GM21825 (cell line): ENCODE measurements at regions not wholly inside any gene's neighbourhood (a gene's known extent, or its start where the extent isn't known, plus 50 kb on each side); places are given as distances from the start of the nearest gene placed in this dataset.

Experiments used
- ATAC-seq: cut with Tn5 transposase; IDR thresholded peaks from one replicate; pipeline ENCODE4 v1.9.1; 2021; ENCODE audit warnings: mild to moderate bottlenecking, moderate library complexity; ENCODE audit not compliant: unreplicated experiment

GRCh38 chr2:15763822-15764682 lies 172.4 kb downstream of the DDX1 start:
- ATAC-seq = no peak

- ATAC-seq = no peak
Measured at GRCh38 chr2:15764683-15765011, 173.0 kb downstream of the DDX1 start.

- ATAC-seq = no peak
Measured at GRCh38 chr2:15765211-15765610, 173.5 kb downstream of the DDX1 start.

GRCh38 chr2:15765686-15766302 lies 174.1 kb downstream of the DDX1 start:
- ATAC-seq = no peak

- ATAC-seq = no peak
Measured at GRCh38 chr2:15766303-15766861, 174.0 kb upstream of the MYCN start.

- ATAC-seq = no peak
Measured at GRCh38 chr2:15766911-15767597, 173.3 kb upstream of the MYCN start.

- ATAC-seq = no peak
Measured at GRCh38 chr2:15767679-15768078, 172.7 kb upstream of the MYCN start.

- no peak for ATAC-seq
Measured at GRCh38 chr2:15768142-15768541, 172.2 kb upstream of the MYCN start.

DNA sequence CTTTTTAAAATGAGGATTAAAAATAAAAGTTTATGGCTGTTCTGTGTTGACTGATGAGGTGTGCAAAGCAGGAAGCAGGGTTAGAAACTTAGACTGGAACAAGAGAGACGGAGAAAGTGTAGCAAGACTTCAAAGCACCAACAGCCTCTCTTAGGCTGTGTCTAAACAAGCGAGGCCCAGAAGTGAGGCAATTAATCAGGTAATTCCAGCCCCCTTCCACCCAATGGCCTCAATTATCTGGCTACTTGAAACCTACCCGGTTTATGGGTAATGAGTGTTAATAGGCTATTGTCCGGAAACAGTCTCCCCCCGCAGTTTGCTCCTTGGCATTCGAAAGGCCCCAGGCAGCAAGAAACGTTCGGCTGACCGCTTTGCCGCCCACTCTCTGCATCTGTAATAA lies 171.7 kb upstream of the MYCN start:
- ATAC-seq = no peak

DNA sequence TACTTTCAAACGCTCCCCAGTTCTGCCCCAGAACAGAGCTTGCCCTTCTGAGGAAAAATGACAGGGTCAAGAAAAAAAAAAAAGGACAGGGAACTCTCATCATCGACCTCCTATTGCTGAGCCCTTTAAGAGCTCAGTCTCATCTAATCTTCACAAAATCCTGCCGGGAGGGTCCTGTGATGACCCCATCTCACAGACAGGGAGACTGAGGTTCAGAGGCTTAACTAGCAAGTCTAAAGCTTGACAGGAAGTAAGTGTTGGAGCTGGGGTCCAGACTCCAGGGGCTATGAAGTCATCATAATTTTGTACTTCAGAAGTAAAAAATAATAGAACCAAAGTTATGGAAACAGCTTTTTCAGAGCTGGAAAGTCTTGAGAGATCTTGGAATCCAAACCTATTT lies 171.1 kb upstream of the MYCN start:
- ATAC-seq = no peak

DNA sequence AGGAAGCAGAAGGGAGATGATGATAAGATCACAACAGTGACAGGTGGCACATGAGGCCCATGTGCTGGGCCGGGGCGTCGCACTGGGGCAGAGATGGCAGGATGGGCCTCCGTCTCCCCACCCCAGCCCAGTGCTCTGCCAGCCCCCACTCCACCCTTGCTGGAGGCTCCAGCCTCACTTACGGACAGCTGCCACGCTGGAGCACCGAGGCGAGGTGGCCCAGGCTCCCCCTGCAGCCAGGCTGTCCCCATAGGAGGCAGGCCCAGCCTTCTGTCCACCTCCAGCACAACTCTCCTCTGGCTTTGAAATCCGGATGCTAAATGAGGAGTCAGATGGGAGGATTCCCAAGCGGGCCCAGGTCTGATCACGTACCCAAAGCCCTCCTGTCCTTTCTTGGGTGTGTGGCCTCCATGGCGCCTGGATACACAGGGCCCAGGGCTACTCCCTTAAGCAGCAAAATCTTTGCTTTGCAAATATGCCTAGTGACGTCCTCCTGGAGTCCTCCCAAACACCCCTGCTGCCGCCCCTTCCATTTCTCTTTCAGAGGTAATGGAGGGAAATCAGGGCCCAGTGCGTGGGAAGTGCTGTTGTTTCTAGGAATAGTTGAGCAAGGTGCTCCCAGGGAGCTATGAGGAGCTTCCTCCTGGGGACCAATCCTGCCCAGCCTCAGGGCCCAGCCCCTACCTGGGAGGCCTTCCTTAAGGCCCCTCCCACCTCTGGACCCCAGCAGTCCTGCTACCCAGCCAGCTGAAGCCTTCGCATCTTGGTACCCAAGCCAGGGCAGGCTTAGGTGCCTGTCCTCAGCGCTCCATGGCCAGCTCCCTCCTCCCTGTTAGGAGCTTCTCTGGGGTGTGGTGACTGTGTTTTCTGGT lies 170.4 kb upstream of the MYCN start:
- no peak for ATAC-seq

GRCh38 chr2:15770606-15771005 lies 169.7 kb upstream of the MYCN start:
- ATAC-seq = no peak

GRCh38 chr2:15771124-15771523 lies 169.2 kb upstream of the MYCN start:
- ATAC-seq = no peak

GRCh38 chr2:15772086-15772595 lies 168.2 kb upstream of the MYCN start:
- no peak for ATAC-seq

GRCh38 chr2:15772681-15773080 lies 167.7 kb upstream of the MYCN start:
- no peak for ATAC-seq

DNA sequence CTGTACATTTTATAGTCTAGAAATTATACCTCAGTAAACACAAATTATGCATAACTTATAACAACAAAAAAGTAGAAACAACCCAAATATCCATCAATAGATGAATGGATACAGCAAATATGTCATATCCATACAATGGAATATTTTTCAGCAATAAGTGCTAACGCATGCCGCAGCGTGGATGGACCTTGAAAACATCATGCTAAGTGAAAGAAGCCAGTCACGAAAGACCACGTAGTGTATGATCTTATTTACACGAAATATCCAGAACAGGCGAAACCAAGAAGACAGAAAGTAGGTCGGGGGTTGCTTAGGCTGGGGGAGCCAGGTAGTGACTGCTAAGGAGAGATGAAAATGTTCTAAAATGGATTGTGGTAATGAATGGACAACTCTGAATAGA lies 167.1 kb upstream of the MYCN start:
- ATAC-seq = no peak

GRCh38 chr2:15773846-15774245 lies 166.5 kb upstream of the MYCN start:
- no peak for ATAC-seq

GRCh38 chr2:15775753-15776628 lies 164.4 kb upstream of the MYCN start:
- ATAC-seq = no peak

DNA sequence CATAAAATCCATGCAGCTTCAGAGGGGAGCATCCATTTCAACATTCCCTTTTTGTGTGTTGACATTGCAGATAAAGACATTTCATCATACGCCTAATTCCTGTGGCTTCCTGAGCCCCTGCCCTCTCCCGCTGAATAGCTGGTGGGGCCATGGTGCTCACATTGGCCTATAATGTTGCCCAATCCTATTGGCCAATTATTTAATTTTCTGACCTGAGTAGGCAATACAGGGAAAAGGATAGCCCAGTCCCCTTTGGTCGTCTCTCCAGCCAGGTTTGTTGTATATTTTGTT lies 163.8 kb upstream of the MYCN start:
- no peak for ATAC-seq
